ENCODE measurements at regions not wholly inside any gene's neighbourhood (a gene's known extent, or its start where the extent isn't known, plus 50 kb on each side); places are given as distances from the start of the nearest gene placed in this dataset.

DNA sequence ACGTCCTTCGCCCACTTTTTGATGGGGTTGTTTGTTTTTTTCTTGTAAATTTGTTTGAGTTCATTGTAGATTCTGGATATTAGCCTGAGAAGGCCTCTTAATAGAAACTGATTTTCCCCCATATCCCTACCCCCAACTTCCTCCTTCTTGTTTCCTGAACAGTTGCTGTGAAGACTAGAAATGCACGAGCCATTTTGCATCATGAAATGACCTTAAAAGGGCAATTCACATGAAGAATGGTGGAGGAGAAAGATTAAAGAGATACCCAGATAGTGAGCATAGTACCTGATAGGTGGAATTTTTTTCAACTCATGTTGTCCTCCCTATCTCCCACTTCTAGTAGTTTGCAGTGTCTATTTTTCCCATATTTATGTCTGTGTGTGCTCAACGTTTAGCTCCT is 55.2 kb upstream of the KCNH8 start:
- no peak for DNase-seq (ENCODE audit: low read depth)

DNA sequence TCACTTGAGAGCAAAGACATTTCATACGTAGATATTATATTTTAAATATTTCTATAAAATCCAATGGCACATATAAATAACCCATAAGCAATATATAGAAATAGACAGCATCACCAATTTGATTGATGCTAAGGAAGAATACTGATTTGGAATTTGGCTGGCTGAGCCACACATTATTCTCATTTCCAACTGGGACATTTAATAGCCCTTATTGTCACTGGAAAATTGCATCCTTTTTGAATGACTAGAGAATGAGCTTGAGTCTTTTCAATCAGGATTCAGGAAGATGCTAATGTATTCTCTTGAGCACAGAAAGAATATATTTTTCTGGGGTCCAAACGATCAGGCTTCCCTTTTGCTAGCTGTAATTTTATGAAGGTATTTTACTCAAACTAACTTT is 70.9 kb upstream of the KCNH8 start:
- no peak for DNase-seq (ENCODE audit: low read depth)

GRCh38 chr3:19075037-19075436 is 73.3 kb upstream of the KCNH8 start:
- no peak for DNase-seq (ENCODE audit: low read depth)

DNA sequence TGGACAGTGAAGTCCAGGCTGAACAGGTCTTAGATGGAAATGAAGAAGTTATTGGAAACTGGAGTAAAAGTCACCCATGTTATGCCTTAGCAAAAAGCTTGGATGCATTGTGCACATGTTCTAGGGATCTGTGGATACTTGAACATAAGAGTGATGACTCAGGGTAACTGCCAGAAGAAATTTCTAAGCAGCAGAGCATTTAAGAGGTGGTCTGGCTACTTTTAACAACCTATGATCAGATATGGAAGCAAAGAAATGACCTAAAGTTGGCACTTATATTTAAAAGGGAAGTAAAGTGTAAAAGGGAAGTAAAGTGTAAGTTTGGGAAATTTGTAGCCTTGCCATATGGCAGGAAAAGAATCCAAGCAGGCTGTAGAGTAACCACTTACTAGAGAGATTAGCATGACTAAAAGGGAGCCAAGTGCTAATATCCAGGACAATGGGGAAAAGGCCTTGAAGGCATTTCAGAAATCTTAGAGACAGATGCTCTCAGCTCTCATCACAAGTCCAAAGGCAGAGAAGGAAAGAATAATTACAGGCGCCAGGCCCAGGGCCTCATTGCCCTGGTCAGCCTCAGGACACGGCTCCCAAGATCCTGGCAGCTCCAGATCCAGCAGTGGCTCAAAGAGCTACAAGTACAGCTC is 73.9 kb upstream of the KCNH8 start:
- DNase-seq (ENCODE audit: low read depth), result no peak

GRCh38 chr3:19073341-19074105 is 74.8 kb upstream of the KCNH8 start:
- no peak for DNase-seq (ENCODE audit: low read depth)

GRCh38 chr3:19070325-19070724 is 78.0 kb upstream of the KCNH8 start:
- no peak for DNase-seq (ENCODE audit: low read depth)

GRCh38 chr3:19065027-19065426 is 83.3 kb upstream of the KCNH8 start:
- DNase-seq (ENCODE audit: low read depth), result no peak

- DNase-seq (ENCODE audit: low read depth), result no peak
These were observed 84.4 kb upstream of the KCNH8 start for GRCh38 chr3:19063936-19064335.

- no peak for DNase-seq (ENCODE audit: low read depth)
These were observed 87.9 kb upstream of the KCNH8 start for GRCh38 chr3:19060404-19060803.

- DNase-seq (ENCODE audit: low read depth), result no peak
These were observed 95.4 kb upstream of the KCNH8 start for GRCh38 chr3:19052874-19053273.

GRCh38 chr3:19046440-19046839 is 101.9 kb upstream of the KCNH8 start:
- DNase-seq (ENCODE audit: low read depth), result no peak

DNA sequence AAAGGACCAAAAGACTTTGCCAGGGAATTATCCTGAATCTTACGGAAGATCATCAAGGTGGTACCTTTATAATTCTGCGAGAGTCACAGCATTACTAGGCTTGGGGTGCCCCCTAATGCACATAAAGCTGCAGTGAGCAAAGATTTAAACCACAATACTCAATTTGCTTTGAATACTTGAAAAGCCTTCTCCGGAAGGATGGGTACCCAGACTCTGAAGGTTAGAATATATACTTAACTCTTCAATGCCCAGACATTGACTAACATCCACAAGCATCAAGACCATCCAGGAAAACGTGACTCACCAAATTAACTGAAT is 117.8 kb upstream of the KCNH8 start:
- DNase-seq (ENCODE audit: low read depth), result no peak

GRCh38 chr3:19029837-19030521 is 118.3 kb upstream of the KCNH8 start:
- no peak for DNase-seq (ENCODE audit: low read depth)

DNA sequence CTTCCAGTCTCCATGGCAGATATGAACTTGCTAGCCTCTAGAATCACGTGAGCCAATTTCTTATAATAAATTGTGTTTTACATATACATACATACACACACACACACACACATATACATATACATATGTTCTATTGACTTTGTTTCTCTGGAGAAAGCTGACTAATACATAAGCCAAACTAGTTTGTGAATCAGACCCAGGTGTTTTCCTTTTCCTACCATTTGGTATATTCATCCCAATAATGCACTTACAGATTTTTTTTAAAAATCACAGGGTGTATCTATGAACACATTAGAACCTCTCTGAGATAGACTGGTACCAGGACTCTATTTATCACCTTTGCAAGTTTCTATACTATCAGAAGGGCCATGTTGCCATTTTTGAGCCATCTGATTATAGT is 122.9 kb upstream of the KCNH8 start:
- no peak for DNase-seq (ENCODE audit: low read depth)

GRCh38 chr3:19022546-19022945 is 125.8 kb upstream of the KCNH8 start:
- no peak for DNase-seq (ENCODE audit: low read depth)

DNA sequence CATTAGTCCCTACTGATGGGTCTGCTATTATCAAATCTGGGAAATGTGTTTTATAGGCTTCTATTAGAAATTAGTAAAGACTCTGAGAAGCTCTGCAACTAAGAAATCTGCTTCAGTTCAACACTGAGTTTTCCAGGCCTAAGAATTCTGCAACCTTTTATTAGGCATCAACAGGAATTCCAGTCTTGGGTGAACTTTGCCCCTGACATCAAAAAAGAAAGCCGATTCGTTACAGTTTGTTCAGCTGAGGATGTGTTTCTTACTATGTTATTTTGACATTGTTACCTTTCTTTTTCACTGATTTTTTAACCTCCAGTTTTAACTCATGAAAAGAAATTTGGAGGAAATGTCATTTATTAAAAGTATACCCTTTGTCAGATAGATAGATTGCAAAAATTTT is 131.5 kb upstream of the KCNH8 start:
- DNase-seq (ENCODE audit: low read depth), result no peak

DNA sequence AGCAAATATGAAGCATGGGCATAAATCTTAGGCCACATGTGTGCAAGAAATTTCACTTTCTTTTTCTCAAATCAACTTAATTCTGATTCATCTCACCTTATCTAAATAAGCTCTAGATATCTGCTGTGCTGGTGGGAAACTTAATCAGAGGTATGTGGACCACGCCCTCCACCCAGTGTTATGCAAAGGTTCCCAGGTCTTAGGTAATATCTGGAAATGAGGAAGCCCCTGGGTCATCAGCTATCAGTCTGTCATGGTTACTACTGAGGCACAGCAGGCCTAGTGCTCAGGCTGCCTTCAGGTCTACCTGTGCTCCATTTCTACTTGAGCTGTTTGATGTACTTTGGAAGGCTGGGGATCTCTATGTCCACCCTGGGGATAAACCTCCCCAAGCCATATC is 134.4 kb upstream of the KCNH8 start:
- no peak for DNase-seq (ENCODE audit: low read depth)

- no peak for DNase-seq (ENCODE audit: low read depth)
These were observed 135.5 kb upstream of the KCNH8 start for GRCh38 chr3:19012846-19013245.

- no peak for DNase-seq (ENCODE audit: low read depth)
These were observed 145.7 kb upstream of the KCNH8 start for GRCh38 chr3:19002606-19003005.

GRCh38 chr3:18998069-18998468 is 150.2 kb upstream of the KCNH8 start:
- DNase-seq (ENCODE audit: low read depth), result no peak

GRCh38 chr3:18992709-18993108 is 155.6 kb upstream of the KCNH8 start:
- no peak for DNase-seq (ENCODE audit: low read depth)

GRCh38 chr3:18989237-18989795 is 159.0 kb upstream of the KCNH8 start:
- no peak for DNase-seq (ENCODE audit: low read depth)

- DNase-seq (ENCODE audit: low read depth), result no peak
These were observed 159.6 kb upstream of the KCNH8 start for GRCh38 chr3:18988614-18989229.

All from non-pigmented ciliary epithelial cell (primary cell).